ENCODE measurements at regions not wholly inside any gene's neighbourhood (a gene's known extent, or its start where the extent isn't known, plus 50 kb on each side); places are given as distances from the start of the nearest gene placed in this dataset.
"Not testable (repeated sequence)": the region's sequence is repeated elsewhere in the genome, so short reads cannot be mapped to it uniquely, and the experiment has no call there.

DNA sequence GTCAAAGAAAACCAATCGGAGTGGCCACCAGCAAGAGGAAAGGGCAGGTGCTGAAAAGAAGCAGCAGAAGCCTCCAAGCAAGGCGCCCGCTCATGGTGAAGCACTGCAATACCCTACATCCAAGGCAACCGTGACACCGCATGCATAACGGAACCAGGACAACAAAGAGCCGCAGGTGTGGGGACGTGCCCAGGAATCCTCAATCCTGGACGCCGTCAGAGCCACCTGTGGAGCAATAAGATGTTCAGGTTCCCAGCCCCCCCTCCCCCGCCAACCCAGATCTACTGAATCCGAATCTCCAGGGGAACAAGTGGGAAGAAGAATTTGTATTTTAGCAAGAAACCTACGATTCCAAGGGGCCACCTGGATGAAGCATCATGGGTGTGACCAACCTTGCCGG, 70.8 kb downstream of the SHANK2 start:
- DNase-seq = no peak

DNA sequence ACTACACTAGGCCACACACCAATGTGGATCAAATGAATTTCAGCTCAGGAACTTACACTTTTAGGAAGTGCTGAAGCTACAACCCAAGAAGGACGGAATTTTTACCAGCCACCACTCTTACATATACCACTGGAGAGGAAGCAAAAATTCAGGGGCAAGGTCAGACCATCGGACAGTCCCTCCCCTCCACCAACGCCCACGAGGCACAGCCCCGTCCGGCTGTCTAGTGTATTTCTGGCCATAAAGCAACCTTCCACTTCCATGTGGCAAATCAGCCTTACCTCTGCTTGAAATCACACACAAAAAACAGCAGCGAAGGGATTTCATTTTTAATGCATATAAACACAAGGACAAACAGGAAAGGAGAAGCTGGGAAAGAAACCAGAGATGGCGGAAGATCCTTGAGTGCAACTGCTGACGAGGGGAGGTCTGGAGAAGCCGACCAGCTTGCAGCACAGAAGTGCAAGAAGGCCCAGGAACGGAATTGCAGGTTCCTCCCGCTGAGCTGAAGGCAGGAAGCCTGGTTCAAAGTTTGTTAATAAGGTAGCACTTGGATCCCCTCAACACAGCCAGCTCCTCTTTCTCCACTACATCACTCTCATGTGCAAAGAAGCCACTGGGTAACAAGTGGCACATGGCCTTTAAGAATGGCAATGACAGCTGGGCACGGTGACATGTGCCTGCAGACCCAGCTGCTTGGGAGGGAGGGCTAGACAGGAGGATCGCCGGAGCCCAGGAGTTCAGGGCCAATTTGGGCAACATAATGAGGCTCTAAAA, 71.5 kb downstream of the SHANK2 start:
- DNase-seq = no peak

DNA sequence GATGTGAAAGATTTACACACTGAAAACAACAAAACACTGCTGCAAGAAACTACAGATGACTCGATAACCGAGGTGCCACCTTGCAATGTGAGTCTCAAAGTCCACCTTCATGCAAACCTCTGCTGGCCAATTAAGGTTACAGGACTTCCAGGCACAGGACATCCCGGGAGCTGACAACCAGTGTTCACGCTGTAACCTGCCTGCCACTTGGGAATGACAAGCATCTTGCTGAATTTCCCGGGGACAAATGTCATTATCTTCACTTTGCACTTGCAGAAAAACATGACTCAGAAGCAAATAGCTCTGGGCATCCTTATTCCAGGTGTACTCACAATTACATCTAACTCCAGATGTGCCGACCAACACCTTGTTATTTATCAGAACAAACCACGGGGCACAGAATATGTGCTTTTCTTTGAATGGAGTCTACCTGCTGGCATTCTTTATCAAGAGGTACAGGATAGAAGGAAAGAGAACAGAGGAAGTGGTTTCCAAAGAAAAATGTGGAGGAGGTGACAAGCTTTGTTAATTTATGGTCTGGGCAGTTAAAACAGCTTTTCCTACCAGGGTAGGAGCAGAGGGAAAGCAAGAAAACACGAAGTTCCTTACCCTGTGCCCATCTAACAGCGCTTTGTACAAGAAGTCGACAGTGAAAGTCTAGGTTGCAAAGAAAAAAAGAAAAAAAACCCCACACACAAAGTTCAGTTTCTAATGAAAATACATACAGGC, 72.3 kb downstream of the SHANK2 start:
- no peak for DNase-seq

DNA sequence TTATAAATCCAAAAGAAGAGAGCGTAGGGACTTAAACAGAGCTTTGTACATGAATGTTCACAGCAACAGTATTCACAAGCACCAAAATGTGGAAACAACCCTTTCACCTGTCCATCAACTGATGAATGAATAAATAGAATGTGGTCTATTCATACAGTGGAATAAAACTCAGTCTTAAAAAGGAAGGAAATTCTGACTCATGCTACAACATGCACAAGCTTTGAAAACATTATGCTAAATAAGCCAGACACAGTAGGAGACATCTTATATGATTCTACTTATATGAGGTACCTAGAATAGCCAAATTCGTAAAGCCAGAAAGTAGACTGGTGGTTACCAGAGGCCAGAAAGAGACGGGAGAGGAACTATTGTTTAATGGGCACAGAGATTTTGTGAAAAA, 74.3 kb downstream of the SHANK2 start:
- DNase-seq = no peak

DNA sequence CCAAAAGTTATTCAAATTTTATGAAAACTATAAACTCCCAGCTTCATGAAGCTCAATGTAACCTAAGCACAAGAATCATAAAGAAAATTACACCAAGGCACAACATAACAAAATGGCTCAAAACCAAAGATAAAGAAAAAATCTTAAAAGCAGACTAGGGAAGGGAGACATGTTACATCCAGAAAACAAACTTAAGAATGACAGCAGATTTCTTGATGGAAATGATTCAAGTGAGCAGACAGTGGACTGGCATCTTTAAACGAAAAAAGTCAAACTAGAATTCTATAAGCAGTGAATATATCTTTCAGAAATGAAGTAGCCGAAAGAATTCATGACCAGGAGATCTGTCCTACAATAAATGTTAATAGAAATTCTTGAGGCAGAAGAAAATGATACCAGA, 75.6 kb downstream of the SHANK2 start:
- no peak for DNase-seq

DNA sequence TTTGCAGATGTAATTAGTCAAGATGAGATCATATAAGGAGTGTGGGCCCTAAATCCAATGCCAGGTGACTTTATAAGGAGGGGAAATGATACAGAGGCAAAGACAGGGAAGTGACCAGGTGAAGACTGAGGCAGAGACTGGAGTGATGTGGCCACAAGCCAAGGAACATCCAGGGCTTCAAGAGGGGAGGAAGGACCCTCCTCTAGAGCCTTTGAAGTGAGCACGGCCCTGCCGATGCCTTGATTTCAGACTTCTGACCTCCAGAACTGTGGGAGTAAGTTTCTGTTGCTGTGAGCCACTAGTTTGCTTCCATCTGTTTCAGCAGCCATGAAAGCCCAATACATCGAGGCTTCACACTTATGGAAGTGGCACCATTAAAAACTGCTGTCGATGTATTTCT, 78.7 kb downstream of the SHANK2 start:
- DNase-seq = no peak

DNA sequence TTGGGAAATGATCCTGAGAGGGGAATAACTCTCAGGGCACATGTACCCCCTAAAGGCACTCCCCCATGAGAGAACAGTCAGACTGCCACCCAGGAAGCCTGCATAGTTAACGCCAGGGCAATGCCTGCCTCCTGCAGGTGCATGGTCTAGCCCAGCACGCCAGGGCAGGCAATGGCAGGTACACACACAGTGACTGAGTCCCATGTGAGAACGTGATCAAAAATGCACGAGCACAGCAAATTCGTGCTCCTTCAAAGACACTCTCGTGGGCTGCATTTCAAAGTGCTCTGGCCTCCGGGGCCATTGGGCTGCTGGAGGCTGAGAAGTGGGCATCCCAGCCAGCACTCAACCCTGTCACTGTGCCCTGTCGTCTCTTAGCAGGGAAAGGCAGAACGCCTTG, 79.7 kb downstream of the SHANK2 start:
- DNase-seq = no peak

DNA sequence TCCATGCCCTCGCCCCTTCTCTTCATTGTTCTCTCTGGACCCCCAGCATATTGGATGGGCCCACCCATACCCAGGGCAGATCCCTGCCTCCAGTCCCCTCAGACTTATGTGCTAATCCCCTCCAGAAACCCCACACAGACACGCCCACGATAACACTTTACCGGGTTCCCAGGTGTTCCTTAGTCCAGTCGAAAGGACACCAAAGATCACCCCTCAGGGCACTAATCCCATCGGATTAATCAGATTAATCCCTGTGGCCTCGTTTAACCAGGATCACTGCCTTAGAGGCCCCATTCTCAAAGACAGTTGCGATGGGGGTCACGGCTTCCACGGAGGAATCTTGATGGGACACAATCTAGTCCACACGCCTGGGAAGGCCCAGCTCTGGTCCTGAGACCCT, 80.8 kb downstream of the SHANK2 start:
- no peak for DNase-seq

DNA sequence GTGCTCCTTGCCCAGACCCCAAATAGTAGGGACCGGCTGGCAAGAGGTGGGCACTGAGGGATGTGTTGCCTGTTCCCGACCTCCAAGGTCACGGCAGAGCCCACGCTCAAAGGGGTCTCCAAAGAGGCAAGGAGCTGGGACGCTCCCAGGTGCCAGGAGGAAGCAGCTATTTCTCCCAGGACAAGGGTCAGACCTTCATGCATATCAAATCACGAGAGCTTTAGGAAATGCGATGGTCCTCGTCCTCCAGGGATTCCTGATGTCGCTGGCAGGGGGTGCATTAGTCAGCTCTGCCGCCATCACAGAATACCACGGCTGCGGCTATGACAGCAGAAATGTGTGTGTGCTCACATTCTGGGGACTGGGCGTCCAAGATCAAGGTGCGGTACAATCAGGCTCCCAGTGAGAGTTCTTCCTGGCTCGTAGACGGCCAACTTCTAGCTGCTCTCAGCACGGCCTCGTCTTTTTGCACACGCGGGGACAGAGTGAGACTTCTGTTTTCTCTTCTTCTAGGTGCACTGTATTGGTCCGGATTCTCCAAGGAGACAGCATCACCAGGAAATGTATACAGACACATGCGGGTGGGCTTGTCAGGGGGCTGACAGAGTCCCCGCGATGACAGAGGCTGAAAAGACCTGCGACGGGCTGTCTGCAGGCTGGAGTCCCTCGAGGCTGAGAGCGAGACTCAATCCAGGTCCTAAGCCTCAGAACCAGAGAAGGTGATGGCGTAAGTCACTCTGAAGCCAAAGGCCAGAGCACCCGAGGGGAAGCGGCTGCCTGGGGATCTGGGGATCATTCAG, 81.6 kb downstream of the SHANK2 start:
- no peak for DNase-seq

DNA sequence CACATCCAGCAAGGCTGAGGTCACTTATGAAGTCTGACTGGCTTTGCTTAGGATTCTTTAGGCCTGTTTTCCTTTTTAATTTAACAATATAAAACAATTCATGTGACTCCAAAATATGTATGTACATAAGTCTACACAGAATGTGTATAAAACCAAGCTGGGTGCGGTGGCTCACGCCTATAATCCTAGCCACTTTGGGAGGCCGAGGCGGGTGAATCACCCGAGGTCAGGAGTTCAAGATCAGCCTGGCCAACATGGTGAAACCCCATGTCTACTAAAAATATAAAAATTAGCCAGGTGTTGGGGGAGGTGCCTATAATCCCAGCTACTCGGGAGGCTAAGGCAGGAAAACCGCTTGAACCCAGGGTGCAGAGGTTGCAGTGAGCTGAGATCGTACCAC, 83.1 kb downstream of the SHANK2 start:
- no peak for DNase-seq

DNA sequence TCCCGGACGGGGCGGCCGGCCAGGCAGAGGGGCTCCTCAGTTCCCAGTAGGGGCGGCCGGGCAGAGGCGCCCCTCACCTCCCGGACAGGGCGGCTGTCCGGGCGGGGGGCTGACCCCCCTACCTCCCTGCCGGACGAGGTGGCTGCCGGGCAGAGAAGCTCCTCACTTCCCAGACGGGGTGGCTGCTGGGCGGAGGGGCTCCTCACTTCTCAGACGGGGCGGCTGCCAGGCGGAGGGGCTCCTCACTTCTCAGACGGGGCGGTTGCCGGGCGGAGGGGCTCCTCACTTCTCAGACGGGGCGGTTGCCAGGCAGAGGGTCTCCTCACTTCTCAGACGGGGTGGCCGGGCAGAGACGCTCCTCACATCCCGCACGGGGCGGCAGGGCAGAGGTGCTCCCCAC, 84.6 kb downstream of the SHANK2 start:
- DNase-seq = not testable (repeated sequence)

DNA sequence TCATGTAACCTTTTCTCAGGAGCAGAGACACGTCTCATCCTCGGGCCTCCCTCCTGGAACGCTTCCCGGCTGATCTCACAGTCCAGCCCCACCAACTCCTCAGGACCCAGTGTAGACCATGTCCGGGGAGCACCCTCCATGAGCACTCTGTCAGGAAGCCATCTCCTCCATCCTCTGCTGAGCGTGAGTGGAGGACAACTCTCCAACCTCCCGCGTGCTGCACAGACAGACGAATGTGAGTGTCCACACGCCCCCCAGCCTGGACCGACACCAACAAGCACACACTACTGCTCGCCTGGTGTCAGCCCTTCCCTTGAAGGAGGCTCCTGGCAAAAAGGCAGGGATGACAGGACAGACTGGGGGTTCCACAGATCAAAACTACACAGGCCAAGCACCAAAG, 86.6 kb downstream of the SHANK2 start:
- DNase-seq = no peak

DNA sequence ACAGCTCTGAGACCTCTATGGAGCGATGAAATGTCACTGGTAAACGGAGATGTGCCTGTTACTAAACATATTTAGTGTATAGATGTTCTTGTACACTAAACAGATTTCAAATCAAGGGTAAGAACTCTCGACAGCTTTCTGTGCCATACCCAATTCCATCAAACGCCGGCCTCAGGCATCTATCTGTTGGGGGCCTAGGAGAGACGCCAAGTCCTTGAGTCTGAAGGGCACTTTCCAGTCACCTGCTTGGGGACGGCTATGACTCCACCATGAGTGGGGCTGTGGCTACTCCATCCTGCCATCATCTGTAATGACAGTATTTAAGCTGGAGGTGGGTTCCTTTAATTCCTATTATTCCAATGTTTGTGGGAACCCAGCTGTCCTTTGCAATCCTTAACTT, 87.8 kb downstream of the SHANK2 start:
- no peak for DNase-seq

DNA sequence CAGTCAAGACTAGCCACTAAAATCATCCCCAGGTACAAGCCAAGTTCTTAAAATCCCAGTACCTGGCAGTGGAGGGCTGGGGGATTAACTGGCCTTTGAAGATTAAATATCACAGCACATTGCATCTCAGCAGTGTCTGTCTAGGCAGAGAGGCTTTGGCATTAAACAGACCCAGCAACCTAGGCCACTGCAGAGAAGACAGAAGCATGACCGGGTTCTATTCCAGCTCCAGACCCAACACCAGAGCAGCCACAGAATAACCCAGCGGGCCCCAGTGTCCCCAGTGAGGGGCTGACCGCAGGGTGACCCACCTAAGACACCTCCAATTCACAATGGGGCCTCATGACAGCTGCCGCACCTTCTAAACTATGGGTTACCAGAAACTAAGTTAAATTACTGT, 88.2 kb downstream of the SHANK2 start:
- DNase-seq = no peak

DNA sequence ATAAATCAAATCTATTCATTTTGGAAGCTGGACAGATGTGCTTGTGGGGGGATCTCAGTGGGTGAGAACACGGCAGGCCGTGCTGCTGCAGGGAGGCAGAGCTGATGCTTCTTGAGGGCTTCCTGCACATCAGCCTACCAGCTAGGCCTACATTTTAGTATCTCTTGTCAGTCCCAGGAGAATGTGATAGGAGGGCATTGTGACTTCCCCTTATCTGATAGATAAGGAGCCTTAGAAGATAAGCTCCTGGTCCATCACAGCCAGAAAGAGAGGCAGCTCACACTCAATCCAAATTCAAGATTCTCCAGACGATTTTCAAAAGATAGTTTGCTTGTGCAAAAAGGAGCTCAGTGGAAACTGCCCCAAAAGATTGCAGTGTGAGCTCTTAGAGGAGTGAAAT, 89.0 kb downstream of the SHANK2 start:
- no peak for DNase-seq

DNA sequence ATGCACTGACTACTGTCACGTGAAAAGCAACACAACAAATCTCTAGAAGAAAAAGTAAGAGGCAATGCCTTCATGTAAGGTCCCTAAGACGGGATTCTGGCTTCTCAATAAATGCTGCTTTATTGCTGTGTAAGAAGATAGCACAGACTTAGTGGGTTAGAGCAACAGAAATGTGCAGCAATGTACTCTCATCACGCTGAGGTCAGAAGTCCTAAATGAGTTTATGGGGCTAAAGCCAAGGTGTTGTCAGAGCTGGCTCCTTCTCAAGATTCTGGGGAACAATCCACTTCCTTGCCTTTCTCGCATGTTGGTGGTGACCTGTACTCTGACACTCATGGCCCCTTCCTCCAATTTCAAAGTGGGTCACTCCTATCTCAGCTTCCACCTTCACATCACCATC, 93.4 kb downstream of the SHANK2 start:
- DNase-seq = no peak

DNA sequence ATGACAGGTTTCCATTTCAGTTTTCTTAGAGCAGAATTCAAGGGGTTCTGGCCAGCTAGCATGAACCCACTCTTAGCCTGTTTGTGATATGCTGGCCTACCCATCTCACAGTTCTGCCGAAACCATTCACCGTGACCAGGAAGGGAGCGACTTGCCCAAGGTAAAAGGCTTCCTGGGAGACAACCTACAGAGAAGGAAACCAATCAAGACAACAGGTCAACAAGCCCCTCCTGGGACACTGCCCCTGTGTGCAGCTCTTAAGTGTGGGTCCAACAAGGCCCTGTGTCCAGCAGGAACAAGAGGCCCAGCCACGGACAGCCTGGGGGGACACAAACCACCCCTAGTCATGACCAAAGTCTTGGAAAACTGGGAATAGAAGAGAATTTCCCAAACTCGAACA, 94.7 kb downstream of the SHANK2 start:
- not testable (repeated sequence) for DNase-seq

DNA sequence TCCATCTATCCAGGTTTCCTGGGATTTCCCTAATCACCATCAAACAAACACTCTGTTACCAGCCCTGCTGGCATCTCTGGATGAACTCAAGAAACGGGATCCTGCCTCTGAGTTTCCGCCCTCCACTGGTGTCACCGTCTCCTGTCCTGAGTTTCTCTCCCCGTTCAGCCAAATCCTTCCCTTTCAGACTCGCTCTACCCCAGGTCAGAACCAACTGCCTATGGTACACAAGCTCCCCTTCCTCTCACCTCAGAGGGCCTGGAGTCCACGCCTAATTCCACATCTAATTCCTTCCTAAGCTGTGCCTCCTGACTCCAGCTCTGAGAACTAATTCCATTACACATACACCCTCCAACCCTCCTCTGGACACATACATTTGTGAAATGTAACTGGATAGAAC, 96.1 kb downstream of the SHANK2 start:
- DNase-seq = no peak

DNA sequence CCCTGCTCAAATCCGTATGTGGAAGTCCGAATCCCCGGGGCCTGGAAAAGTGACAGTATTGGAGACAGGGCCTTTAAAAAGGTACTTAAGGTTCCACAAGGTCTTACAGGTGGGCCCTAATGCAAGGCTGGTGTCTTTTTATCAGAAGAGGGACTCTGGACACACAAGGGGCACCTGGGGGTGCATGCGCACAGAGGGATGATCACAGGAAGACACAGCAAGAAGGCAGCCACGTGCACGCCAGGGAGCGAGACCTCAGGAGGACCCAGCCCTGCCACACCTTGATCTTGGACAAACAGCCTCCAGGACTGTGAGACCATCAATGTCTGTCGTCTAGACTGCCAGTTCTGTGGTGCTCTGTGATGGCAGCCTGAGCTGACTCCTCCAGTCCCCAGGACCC, 96.5 kb downstream of the SHANK2 start:
- DNase-seq = no peak

DNA sequence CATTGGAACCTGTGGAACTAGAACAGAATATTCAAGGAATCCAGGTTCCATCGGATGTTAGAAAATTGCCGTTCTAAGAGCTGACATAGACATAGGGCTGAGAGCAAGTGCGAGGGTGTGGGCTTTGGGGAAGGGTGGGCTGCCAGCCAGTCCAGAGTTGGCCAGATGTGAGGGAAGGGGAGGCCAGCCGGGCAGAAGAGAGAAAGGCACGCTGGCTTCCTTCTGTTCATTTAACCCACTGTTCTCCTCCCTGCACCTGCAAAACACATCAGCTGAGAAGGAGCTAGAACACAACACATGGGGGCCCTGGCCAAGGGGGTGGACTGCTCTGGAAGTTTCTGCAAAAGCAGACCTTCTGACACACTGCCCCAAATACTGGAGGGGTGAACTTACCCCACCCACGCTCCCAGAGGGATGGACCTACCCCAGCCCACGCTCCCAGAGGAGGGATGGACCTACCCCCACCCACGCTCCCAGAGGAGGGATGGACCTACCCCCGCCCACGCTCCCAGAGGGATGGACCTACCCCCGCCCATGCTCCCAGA, 98.0 kb downstream of the SHANK2 start:
- DNase-seq = no peak

DNA sequence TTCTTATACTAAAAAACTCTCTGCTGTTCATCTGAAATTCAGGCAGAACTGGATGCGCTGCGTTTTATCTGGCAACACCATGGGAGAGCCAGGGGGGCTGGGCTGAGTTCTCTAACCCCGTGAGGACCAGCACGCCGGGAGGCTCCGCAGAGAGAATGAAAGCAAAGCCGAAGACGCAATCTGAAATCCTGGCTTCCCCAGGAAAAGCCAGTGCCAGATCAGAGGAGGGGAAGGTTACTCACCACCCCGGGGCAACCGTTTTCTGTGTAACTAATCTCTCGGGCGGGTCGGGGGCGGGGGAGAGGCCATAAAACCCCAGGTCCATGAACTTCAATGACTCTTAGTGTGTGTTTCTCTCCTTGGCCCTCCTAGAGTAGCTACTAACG, 99.4 kb downstream of the SHANK2 start:
- DNase-seq = no peak

DNA sequence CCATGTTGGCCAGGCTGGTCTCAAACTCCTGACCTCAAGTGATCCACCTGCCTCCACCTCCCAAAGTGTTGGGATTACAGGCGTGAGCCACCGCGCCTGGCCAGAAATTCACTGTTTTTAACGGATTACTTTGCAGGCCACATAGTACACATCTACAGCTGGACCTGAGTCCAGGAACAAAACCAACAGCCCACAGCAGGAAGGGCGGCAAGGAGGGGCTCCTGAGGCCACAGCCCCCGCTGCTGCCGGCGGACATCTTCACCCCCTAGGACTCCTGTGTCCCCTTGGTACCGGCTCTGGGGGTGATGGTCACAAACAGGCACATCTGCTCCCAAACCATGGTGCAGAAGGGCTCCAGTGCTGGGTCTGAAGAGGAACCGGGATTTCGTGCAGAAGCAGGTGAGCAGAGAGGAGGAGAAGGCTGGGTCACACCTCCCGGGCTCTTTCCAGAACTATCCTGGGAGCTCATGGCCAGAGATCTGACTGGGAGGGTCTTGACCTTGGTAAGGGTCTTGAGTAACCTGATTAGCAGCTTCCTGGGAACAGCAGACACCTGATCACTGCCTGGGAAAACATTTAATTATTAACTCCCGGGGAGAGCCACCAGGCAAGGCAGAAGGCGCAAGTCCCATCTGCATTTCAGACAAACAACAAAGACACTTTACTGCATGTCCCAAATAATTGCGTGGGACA, 99.9 kb downstream of the SHANK2 start:
- DNase-seq = not testable (repeated sequence)

DNA sequence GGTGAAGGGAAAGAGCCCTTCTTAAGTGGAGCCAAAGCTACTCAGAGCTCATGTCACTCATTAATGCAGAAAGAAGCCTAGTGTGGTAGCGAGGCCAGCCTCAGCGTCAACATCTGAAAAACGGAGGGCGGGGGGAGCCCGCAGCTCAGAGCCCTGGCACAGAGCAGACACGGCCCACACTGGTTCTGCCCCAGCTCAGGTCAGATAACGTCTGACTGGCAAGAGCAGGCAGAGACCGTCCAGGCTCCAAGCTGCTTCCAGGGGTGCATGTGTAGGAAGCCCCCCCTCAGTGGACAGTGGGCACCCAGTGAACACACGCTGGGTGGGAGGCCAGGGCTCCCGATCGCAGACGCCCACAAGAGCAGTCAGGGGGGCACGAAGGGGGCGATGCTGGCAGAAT, 100.8 kb downstream of the SHANK2 start:
- no peak for DNase-seq
